HG03439 (cell line): ENCODE measurements at regions not wholly inside any gene's neighbourhood (a gene's known extent, or its start where the extent isn't known, plus 50 kb on each side); places are given as distances from the start of the nearest gene placed in this dataset.
A peak's percentile ranks its signal among the peaks of the same experiment; 100 is the strongest.
"Not testable (repeated sequence)": the region's sequence is repeated elsewhere in the genome, so short reads cannot be mapped to it uniquely, and the experiment has no call there.

Experiments used
- ATAC-seq: cut with Tn5 transposase; IDR thresholded peaks from one replicate; pipeline ENCODE4 v1.9.1; 2021; ENCODE audit warnings: mild to moderate bottlenecking, moderate library complexity; ENCODE audit not compliant: unreplicated experiment

DNA sequence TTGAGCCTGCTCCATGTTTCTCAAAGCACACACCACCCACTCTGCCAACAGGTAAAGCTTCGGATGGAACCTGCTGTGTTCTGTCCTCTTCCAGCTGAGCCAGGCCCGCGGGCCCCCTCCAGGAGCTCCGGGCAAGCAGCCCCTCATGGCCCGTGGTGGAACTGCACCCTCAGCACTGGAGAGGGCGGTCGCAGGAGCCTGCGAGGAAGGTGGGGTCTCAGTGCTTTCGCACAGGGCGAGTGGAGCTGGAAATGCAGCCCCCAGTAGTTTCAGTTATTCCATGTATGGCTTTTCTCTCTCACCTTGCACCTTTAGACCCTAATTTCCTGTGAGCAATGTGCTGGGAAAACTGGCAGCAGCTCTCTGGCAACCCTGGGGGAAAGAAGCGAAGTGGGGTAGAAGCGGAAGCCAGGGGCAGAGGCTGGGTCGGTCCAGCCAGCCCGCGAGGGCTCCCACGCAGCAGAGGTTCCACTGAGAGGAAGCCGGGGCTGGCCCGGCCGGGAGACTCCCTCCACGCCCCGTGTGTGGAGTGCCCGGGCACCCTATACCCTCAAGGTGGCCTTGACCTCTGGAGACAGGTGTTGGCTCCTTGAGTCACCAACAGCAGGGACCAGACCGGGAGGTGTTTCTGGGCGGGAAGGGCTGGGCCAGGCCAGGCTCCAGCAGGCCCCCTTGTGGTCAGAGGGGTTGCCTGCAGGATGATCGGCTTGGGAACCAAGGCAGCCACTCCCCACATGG, 119.9 kb upstream of the TMEM45B start:
- ATAC-seq = peak; percentile 73

DNA sequence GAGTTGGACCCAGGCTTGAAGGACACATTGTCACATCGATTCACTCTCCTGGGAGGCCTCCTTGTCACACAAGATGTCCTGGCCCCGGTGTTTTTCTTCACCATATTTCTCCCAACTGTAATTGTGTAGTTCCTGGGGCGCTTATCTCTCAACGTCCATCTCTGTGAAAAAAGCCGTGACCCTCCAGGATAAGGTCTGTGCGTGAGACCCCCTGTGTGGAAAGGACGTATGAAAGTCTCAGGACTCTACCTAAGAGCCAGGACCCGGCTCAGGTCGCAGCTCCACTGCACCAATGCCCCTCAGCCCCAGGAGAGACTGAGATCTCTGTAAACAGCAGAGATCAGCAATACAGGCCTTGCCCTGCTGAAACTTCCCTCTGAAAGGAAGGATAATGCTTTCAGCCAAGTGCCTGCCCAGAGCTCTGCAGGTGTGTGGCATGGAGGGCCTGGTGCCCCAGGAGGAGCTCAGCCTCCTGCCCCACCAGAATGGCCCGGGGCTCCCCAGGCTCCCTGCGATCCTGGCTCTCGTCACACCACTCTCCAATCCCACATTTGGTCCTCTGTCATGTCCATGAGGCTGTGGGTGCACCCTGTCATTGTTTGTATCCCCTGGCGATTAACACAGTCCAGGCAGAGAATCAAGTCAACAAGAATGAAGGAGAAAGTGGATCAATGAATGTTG, 119.2 kb upstream of the TMEM45B start:
- ATAC-seq = no peak

DNA sequence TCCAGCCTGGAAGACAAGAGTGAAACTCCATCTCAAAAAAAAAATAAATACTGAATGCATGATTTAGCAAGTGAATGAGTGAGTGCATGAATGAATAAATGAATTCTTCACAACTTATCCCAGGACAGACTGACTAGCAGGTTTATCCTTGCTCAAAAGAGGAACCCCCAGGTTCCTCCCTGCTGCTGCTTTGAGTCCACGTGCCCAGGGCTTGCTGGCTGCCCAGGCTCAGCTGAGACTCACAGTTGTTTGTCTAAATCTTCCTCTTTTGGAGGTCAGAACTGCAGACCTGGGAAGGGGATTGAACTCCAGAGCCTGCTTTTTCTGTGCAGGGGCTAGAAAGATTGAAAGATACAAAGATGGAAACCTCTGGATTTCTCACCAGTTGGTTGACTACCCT, 117.4 kb upstream of the TMEM45B start:
- no peak for ATAC-seq

DNA sequence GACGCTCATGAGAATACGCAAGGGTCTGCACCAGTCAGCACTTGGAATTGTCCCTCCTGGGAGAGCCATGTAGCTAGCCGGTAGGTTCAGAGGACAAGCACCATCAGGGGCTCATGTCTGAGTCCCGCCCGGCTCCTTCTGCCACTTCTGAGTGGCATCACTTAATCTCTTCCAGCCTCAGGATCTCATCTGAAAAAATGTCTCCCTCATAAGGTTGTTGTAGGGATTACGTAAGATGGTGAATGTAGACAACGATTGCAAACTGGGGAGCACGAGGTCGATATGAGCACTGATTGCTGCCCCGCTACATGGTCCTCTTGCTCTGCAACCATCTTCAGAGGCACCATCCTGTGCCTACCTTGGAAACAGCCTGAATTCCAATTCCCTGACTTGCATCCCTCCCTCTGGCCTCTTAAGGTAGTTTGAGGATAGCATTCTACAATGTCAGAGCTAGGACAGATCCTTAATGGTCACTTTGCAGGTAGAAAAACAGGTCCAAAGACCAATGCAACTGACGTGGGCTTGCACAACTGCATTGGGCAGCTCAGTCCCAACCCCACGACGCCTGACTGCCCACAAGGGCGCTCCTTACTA, 115.8 kb upstream of the TMEM45B start:
- ATAC-seq = no peak

DNA sequence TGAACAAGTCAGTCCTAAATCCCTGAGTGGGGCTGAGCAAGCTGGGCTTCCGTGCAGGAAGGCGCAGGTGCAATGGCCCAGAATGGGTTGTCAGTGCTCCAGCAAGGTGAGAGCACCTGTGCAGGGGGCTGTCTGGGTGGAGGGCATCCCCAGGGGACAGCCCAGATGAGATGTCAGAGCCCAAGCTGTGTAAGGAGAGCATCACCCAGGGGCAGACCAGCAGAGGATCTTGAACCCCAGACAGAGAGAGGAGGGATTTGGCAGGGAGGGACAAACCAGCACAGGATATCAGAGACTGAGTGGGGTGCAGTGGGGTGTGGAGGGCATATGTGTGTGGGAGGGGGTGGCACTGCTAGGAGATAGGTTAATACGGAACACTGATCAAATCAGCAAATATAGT, 114.9 kb upstream of the TMEM45B start:
- no peak for ATAC-seq

DNA sequence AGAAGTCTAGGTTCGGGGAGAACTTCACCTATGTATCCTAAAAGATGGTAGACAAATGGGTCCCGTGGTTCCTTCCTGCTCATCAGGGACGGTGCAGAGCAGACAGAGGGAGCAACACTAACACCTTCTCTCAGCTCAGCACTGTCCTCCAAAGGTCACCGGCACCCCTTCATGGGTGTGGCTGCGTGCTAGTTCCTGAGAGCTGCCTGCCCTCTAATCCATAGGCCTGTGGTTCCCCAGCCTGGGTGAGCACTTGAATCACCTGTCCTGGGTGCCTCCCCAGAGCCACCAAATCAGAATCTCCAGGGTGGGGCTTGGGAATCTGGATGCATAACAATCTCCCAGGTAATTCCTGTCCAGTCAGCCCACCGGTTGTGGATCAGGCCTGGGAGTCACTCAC, 113.9 kb upstream of the TMEM45B start:
- no peak for ATAC-seq

DNA sequence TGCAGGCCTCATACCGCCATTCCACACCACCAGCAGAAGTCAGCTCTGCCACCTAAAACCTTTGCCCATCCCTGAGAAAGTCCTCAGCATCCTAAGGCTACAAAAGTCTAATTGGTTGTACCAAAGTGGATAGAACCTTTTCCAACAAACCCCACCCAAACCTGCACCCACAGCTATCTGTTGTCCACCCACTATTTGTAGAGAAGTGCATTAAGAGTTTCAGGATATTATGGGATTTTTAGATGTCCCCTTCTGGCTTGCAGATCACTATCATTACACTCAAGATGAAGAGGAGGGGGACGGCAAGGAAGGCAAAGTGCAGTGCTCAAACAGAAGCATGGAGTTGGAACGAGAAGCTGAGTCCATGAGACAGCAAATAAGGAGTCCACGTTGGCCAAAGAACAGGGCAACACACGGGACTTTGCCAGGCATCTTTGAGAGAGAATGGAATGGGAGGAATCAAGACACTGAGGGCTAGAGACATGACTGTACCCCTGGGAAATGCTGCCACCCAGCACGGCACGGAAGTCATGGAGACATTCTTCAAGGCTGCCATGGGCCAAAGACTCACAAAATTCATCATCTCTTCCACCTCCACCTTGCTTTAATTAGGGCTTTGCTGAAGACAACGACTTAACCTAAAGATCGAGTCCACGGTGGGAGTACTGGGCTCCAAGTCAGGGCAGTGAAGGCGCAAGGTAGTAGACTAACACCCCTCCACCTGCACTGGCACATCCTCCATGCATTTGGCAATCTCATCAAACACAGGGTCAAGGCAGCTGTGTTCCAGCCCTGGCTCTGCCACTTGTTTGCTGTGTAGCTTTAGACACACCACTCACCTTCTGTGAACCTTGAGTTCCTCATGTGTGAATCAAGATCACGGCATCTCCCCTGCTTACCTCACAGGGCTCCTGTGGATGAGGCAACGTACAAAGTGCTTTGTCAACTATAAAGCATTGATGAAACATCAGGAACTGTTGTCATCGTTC, 112.9 kb upstream of the TMEM45B start:
- ATAC-seq = no peak

DNA sequence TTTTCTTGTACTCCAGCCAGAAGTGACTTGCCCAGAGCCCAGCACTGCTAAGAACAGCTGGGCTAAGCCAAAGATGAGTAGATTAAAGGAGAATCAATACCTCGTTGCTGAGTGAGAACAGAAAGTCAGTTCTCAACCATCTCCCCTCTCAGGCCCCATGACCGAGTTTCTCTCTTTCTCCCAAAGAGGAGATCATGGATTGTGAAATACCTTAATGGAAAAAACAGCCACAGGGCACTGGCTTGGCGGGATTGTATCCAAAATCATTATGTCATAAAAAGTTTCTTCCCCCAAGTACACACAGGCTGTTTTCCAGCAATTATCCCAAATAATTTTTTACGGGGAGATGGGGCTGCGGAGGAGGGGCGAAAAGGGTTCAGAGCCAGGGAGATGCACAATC, 111.8 kb upstream of the TMEM45B start:
- ATAC-seq = no peak

DNA sequence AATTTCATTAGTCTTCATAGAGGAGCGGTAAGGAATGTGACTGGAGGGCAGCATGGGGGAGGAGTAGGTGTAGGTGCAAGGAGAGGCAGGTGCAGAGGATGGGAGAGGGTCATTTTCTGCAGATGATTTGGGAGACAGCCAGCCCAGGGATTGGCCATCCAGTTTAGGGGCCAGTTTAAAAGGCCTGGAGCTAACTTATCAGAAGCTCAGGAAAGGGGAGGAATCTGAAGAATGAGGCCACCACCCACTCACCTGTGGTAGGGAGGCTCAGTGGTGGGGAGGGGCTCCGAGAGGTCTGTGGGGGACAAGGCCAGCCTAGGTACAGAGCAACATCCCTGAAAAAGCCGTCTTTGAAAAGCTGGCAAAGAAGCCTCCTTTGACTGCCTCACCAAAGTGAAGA, 110.8 kb upstream of the TMEM45B start:
- ATAC-seq = no peak

DNA sequence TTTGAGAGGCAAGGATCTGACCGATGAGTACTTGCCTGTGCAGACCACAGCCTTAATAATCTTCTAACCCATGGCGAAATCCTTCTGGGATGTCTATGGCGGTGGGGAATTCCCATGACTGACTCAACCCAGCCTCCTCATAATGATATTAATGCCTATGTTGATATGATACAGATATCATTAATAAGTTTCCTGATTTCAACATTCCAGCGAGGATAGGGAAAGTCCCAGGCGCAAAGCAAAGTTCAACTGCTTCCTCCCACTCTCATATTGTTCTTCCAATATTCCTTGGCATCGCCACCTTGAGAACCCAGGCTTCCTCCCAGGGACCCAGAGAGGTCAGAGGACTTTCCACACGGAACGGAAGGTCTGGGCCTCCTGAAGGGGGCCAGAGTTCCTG, 110.3 kb upstream of the TMEM45B start:
- ATAC-seq = no peak

DNA sequence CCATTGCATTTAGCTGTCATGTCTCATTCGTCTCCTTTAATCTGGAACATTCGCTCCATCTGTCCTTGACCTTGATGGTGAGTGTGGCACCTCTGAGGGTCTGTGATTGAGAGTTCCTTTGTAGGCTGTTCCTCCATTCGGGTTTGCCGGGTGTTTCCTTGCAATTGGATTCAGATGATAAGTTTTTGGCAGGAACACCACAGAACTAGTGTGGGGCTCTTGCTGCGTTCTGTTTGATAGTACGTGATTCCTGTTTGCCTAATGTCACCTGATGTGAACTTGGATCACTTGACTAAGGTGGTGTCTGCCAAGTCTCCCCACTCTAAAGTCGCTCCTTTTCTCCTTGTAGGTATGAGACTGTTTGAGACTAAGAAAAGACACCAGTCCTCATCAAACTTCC, 109.7 kb upstream of the TMEM45B start:
- ATAC-seq = no peak

DNA sequence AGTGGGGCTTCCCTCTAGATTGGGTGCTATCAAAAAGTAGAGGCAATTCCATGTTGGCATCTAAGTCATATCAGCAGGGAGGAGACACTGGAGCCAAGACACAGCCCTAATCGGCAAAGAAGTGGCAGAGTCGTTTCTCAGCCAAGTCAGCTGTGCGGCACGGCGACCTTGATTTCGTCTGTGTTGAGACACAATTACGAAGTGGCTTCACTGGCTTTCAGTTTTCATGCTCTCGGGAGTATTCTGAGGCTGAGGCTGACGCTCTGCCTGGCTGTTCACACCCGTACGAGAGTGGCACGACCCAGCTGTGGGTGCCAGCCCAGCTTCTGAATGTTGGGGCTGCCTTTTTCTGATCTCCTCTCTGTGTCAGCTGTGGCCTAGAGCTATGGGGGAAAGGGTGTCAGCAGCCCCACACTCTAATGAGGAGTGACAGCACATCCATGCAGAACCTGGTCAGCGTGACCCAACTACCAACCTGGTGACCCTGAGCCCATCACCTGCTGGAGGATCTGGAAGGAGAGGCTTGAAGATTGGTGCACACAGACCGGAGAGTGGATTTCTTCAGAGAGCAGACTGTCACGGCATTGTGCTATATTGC, 105.7 kb upstream of the TMEM45B start:
- ATAC-seq = no peak

DNA sequence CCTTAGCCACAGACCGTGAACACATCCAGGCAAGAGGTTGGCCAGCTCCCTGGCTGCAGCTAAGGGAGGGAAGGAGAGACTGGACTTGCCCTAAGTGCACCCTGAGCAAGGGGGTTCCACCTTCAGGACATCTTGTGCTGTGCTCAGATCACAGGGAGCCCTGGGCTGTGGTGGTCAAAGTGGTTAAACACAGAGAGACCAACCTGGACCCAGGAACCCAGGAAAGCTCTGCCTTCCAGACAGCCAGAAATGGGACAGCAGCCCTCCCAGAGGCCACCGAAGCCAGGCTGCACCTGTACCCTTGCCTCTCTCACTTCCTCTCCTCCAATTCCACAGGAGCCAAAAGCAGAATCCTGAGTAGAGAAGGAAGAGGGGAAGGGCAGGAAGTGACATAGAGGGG, 105.2 kb upstream of the TMEM45B start:
- no peak for ATAC-seq

DNA sequence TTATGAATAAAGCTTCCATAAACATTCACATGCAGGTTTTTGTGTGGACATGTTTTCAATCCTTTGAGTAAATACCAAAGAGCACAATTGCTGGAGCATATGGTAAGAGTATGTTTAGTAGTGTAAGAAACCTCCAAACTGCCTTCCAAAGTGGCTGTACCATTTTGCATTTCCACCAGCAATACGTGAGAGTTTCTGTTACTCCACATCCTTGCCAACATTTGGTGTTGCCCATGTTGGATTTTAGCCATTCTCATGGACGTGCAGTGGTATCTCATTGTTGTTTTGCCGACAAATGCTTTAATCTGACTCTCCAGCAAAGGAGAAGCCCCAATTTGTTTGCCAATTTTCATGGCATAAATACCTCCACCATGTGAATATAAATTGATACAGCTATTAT, 103.9 kb upstream of the TMEM45B start:
- no peak for ATAC-seq

DNA sequence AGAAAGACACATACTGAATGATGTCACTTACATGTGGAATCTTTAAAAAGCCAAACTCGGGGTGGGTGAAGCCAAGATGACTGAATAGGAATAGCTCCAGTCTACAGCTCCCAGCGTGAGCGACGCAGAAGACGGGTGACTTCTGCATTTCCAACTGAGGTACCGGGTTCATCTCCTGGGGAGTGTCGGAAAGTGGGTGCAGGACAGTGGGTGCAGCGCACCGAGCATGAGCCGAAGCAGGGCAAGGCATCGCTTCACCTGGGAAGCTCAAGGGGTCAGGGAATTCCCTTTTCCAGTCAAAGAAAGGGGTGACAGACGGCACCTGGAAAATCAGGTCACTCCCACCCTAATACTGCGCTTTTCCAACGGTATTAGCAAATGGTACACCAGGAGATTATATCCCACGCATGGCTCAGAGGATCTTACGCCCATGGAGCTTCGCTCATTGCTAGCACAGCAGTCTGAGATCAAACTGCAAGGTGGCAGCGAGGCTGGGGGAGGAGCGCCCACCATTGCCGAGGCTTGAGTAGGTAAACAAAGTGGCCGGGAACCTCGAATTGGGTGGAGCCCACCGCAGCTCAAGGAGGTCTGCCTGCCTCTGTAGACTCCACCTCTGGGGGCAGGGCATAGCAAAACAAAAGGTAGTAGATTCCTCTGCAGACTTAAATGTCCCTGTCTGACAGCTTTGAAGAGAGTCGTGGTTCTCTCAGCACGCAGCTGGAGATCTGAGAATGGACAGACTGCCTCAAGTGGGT, 103.0 kb upstream of the TMEM45B start:
- ATAC-seq = not testable (repeated sequence)

DNA sequence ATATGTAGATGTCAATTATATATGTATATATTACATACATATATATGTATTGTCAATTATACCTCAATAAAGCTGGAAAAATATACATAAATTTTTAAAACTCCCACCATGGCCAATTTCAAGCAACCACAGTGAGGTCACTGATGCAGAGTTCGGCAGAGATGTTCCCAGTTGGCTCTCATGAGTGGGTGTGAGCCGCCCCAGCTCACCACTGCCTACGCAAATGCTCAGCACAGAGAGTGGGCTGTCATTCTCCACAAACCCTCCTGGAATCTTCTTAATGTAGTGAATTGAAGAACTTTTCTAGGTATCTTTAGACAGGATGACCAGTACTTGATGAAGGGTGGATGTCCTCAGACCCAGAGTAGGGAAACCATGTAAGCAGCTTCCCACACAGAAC, 96.6 kb upstream of the TMEM45B start:
- no peak for ATAC-seq

DNA sequence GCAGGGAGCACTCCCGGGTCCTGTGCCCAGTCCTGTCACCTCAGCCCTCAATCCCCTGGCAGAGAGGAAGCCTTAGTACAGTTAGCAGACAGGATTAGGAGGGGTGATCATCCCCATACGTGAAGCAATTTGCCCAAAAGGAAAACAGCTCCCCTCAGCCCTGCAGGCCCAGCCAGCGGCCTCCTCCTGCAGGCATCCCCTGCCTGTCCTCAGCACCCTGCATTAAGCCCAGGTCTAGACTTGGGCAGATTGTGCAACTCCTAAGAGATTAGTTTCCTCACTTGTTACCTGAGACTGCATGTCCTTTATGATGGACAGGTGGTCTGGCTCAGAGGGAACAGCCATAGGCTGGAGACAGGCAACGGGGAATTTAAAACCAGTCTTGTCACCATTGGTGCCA, 95.5 kb upstream of the TMEM45B start:
- no peak for ATAC-seq

DNA sequence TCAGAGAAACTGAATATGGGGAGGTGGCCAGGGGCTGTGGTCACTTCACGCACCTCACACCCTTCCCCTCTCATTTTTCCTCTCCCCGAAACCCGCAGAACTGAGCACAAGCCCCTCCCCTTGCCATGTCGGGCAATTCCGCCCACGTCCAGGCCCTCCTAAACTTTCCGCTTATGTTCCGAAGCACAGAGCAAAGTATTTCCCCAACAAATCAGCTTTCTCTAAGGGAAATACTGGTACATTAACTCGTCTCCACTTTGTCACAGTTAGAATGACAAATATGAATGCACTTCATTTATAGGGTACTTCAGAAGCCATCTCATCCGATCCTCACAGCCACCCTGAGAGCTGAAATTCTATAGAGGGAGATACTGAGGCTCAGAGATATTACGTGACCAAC, 94.7 kb upstream of the TMEM45B start:
- no peak for ATAC-seq

DNA sequence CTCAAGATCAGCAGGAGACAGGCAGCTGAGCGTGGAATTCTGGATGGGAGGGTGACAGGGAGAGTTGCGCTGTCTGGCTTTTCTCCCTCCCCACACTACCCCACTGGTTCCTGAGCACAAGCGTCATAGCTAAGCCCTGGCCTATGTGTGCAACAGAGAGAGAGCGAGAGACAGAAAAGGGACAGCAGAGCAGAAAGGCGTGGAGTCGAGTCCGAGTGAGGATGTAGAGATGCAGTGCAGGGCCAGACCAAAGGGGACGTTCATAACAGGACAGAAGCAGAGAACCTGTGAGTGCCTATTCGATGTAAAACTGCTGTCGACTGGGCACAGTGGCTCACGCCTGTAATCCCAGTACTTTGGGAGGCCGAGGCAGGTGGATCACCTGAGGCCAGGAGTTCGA, 94.0 kb upstream of the TMEM45B start:
- no peak for ATAC-seq

DNA sequence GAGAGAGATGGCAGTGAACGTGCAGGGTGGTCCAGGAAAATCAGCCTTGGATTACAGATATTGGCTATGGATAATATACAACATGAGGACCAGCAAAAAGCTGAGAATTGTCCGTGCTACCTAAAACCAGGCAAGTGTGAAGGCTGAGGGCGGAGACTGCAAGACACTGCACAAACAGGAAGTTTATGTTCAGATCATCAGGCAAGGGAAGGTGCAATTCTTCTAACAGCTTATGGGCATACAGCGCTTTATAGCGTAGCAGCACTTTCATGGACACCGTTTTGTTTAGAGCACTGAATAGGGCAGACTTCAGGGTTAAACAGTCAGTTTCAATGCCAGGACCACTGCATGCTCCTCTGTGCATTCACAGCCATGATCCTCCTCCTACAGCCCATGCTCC, 93.1 kb upstream of the TMEM45B start:
- no peak for ATAC-seq
